Right lobe of liver (tissue), 6 donors: ENCODE measurements at regions not wholly inside any gene's neighbourhood (a gene's known extent, or its start where the extent isn't known, plus 50 kb on each side); places are given as distances from the start of the nearest gene placed in this dataset.

Experiments used
- ATAC-seq, 4 donors: fragments of 200-7000 bp; cut with Tn5 transposase; one replicate each; pipeline ENCODE4 v1.9.1; 2020; ENCODE audit warnings: mild to moderate bottlenecking in 4 of 4, moderate library complexity in 4 of 4
- DNase-seq, 3 donors: peaks; one replicate each; pipeline ENCODE4 v3.0.0-alpha.2; 2020
- H3K27ac ChIP-seq, 3 donors: fragments of 200-600 bp; one replicate each; pipeline ENCODE4 v1.8.0; 2022
- H3K27me3 ChIP-seq, 2 donors: fragments of 200-600 bp; one replicate each; pipeline ENCODE4 v1.8.0; 2022
- H3K36me3 ChIP-seq, 4 donors: fragments of 200-600 bp; sonication (generic) in 1 of 4; one replicate each; pipeline versions ENCODE4 v1.5.1 to v1.8.0; 2017 to 2022; ENCODE audit warnings: control low read depth in 1 of 4
- H3K4me1 ChIP-seq, 4 donors: fragments of 200-600 bp; sonication (generic) in 1 of 4; one replicate each; pipeline versions ENCODE4 v1.5.1 to v1.8.0; 2017 to 2022; ENCODE audit warnings: control low read depth in 1 of 4
- H3K4me3 ChIP-seq, 3 donors: fragments of 200-600 bp; one replicate each; pipeline ENCODE4 v1.8.0; 2022
- H3K9me3 ChIP-seq, 4 donors: fragments of 200-600 bp; sonication (generic) in 1 of 4; one replicate each; pipeline versions ENCODE4 v1.5.1 to v1.8.0; 2017 to 2022; ENCODE audit warnings: control low read depth in 1 of 4
- POLR2A ChIP-seq: fragments of 450-650 bp; IDR thresholded peaks from one replicate; pipeline ENCODE4 v1.6.1; 2017; ENCODE audit warnings: antibody characterized with exemption, mild to moderate bottlenecking
- WGBS: methylation state at CpG from one replicate; pipeline ENCODE4 v1.1.6; 2018; ENCODE audit warnings: low coverage, low lambda C conversion rate; ENCODE audit not compliant: insufficient coverage; ENCODE audit errors: missing lambda C conversion rate; 5-methylcytosine and 5-hydroxymethylcytosine counted together
- intact Hi-C, 2 donors: fragments of 100-400 bp; cut with DNase I; formaldehyde crosslinking; loops; one replicate each; pipeline versions ENCODE4 v1.11.2 to v1.14.1; 2022
- TF ChIP-seq, protein P1 (sequence below), 4 donors: fragments of 200-600 bp in 3 of 4; fragments of 450-650 bp in 1 of 4; IDR thresholded peaks; one replicate each; pipeline versions ENCODE4 v1.5.1 to v1.8.0; 2016 to 2022; ENCODE audit warnings: antibody characterized with exemption in 4 of 4, mild to moderate bottlenecking in 2 of 4
- donor health status: DM: no; HTN: yes; CAD: no.
- donor health status: DM: no; HTN: no; CAD: no.
- donor health status: DM: no; HTN: no; CAD: no.
- donor health status: DM: no; HTN: yes; CAD: no.
- donor health status: DM: no; HTN: yes; CAD: no.

- no peak for ATAC-seq
- Histone ChIP-seq H3K4me3 (no peak overlapping the region), H3K9me3 (peaks cover 0 to 3% (median 0%) of the 10 kb centered on the region in 4 donors), H3K4me1 (no peaks in the 10 kb centered on the region), H3K27ac (no peak overlapping the region), H3K27me3 (no peaks in the 10 kb centered on the region), H3K36me3 (no peaks in the 10 kb centered on the region)
- TF ChIP-seq, protein P1, sequence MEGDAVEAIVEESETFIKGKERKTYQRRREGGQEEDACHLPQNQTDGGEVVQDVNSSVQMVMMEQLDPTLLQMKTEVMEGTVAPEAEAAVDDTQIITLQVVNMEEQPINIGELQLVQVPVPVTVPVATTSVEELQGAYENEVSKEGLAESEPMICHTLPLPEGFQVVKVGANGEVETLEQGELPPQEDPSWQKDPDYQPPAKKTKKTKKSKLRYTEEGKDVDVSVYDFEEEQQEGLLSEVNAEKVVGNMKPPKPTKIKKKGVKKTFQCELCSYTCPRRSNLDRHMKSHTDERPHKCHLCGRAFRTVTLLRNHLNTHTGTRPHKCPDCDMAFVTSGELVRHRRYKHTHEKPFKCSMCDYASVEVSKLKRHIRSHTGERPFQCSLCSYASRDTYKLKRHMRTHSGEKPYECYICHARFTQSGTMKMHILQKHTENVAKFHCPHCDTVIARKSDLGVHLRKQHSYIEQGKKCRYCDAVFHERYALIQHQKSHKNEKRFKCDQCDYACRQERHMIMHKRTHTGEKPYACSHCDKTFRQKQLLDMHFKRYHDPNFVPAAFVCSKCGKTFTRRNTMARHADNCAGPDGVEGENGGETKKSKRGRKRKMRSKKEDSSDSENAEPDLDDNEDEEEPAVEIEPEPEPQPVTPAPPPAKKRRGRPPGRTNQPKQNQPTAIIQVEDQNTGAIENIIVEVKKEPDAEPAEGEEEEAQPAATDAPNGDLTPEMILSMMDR (IDR thresholded peaks at IDR 0.05) = no peak
- TF ChIP-seq POLR2A = no peak
- no peak for DNase-seq
- intact Hi-C loops = no loop called here
Observed at GRCh38 chr15:46660096-46660842, 1025.4 kb downstream of the SQOR start.

DNA sequence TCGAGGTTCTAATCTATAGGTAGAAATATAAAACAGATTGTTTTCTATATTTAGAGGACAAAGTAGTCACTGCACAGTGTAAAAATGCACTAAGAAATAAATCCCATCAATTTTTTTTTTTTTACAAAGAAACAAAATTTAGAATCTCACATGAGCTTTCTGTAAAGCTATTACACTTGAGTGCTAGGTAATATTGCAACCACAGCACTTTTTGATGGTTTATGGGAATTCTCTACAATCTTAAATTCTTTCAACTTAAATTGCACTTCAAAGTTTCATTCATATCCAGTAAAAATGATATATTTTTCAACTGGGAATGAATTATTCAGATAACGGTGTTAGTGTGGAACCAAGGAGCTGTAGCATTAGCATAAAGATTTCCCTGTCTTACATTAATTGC is 1035.4 kb downstream of the SQOR start:
- ATAC-seq (no peak), DNase-seq (no peak)
- TF ChIP-seq POLR2A = no peak
- TF ChIP-seq, protein P1 (IDR thresholded peaks at IDR 0.05) = no peak
- no peak overlapping the region for H3K4me3 ChIP-seq
- no peak overlapping the region for H3K27ac ChIP-seq
- WGBS = 61% methylated on average over 2 of the region's 2 CpGs
- no peaks in the 10 kb centered on the region for H3K36me3 ChIP-seq
- intact Hi-C loops = no loop called here
- H3K27me3 ChIP-seq = no peaks in the 10 kb centered on the region
- H3K4me1 ChIP-seq = no peaks in the 10 kb centered on the region
- no peaks in the 10 kb centered on the region for H3K9me3 ChIP-seq

DNA sequence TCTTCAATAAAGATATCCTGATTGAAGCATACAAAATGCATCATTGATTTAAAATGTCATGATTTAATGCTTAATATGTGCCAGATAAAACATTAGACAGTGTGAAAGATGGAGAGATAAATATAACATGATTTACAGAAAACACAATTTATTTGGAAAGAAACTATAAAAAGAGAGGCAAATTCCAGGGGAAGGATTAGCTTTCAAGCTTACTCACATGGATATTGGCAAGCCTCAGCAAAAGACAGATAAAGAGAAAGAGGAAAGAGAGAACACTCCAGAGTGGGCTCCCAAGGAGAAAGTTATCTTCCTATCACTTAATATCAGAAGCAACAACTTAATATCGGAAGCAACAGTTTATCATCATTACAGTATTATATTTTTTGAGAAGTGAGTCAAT is 1036.5 kb downstream of the SQOR start:
- no peaks in the 10 kb centered on the region for H3K9me3 ChIP-seq
- ATAC-seq = no peak
- H3K36me3 ChIP-seq = no peaks in the 10 kb centered on the region
- H3K27ac ChIP-seq = no peak overlapping the region
- H3K27me3 ChIP-seq = no peaks in the 10 kb centered on the region
- WGBS = 67% methylated on average over 1 of the region's 1 CpG
- TF ChIP-seq POLR2A = no peak
- TF ChIP-seq, protein P1 (IDR thresholded peaks at IDR 0.05) = no peak
- H3K4me1 ChIP-seq = no peaks in the 10 kb centered on the region
- intact Hi-C loops = no loop called here
- DNase-seq = no peak
- no peak overlapping the region for H3K4me3 ChIP-seq

DNA sequence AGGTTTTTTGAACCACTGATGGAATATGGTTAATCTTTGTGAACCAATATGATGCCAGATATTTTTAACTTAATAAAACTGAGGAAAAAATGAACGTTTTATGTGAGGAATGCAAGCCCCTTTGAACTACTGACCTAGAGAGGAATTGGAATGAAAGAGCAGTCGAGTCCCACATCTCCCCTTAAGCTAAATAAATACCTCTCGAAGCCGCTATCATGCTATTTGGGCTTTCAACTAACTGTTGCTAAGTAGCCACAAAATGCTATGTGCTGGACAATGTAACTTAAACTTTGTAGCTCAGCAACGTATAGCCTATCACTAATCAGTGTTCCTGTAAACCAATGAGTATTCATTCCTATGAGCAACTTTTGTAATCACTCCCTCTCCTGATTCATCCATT is 1037.2 kb downstream of the SQOR start:
- Histone ChIP-seq H3K9me3 (no peaks in the 10 kb centered on the region), H3K4me1 (no peaks in the 10 kb centered on the region), H3K36me3 (no peaks in the 10 kb centered on the region), H3K4me3 (no peak overlapping the region), H3K27ac (no peak overlapping the region), H3K27me3 (no peaks in the 10 kb centered on the region)
- DNase-seq = no peak
- 44% methylated on average over 5 of the region's 5 CpGs for WGBS
- no peak for ATAC-seq
- intact Hi-C loops = no loop called here
- TF ChIP-seq, protein P1 (IDR thresholded peaks at IDR 0.05) = no peak
- no peak for TF ChIP-seq POLR2A
